Stomach (tissue), 4 donors: ENCODE measurements at regions not wholly inside any gene's neighbourhood (a gene's known extent, or its start where the extent isn't known, plus 50 kb on each side); places are given as distances from the start of the nearest gene placed in this dataset.

Experiments
- EP300 ChIP-seq: sonication (generic); formaldehyde crosslinking; IDR thresholded peaks from one replicate; pipeline ENCODE4 v1.6.1; 2017; ENCODE audit warnings: antibody characterized with exemption
- POLR2A ChIP-seq, 4 donors: fragments of 450-650 bp; IDR thresholded peaks; one replicate each; pipeline ENCODE4 v1.6.1; 2016; ENCODE audit warnings: antibody characterized with exemption in 4 of 4, control low read depth in 2 of 4, mild to moderate bottlenecking in 1 of 4, moderate library complexity in 1 of 4
- POLR2AphosphoS5 ChIP-seq, 3 donors: sonication (generic); formaldehyde crosslinking; IDR thresholded peaks; one replicate each; pipeline ENCODE4 v1.6.1; 2016; ENCODE audit warnings: antibody characterized with exemption in 3 of 3
- TF ChIP-seq, protein P1 (sequence below), 7 experiments: fragments of 450-650 bp in 4 of 7; fragments of 200-600 bp in 3 of 7; sonication (generic) in 3 of 7; IDR thresholded peaks; one replicate each; pipeline ENCODE4 v1.5.1; 2016 to 2019; ENCODE audit warnings: antibody characterized with exemption in 7 of 7, control low read depth in 2 of 7, mild to moderate bottlenecking in 1 of 7

DNA sequence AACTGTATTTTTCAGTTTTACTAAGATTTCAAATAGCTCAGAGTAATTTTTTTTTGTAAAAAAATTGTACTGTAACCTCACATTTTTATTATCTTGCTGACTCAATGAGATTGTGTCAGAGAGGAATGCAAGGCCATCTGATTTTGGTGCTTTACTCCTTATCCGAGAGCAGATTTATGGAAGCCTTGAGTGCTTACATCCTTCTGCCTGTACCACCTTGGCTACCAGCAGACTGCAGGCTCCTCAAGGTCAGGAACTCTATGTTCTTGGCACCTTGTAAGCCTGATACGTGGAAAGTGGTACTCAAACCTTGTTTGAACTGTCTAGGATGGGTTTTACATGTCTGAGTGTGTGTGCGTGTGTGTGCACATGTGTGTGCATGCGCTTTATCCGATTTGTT, 80.1 kb upstream of the MLIP start:
- TF ChIP-seq POLR2A (IDR thresholded peaks at IDR 0.05) = no peak
- TF ChIP-seq, protein P1, sequence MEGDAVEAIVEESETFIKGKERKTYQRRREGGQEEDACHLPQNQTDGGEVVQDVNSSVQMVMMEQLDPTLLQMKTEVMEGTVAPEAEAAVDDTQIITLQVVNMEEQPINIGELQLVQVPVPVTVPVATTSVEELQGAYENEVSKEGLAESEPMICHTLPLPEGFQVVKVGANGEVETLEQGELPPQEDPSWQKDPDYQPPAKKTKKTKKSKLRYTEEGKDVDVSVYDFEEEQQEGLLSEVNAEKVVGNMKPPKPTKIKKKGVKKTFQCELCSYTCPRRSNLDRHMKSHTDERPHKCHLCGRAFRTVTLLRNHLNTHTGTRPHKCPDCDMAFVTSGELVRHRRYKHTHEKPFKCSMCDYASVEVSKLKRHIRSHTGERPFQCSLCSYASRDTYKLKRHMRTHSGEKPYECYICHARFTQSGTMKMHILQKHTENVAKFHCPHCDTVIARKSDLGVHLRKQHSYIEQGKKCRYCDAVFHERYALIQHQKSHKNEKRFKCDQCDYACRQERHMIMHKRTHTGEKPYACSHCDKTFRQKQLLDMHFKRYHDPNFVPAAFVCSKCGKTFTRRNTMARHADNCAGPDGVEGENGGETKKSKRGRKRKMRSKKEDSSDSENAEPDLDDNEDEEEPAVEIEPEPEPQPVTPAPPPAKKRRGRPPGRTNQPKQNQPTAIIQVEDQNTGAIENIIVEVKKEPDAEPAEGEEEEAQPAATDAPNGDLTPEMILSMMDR (IDR thresholded peaks at IDR 0.05) = no peak
- no peak for TF ChIP-seq POLR2AphosphoS5 (IDR thresholded peaks at IDR 0.05)
- no peak for TF ChIP-seq EP300
